ENCODE measurements at regions not wholly inside any gene's neighbourhood (a gene's known extent, or its start where the extent isn't known, plus 50 kb on each side); places are given as distances from the start of the nearest gene placed in this dataset.
"Not testable (repeated sequence)": the region's sequence is repeated elsewhere in the genome, so short reads cannot be mapped to it uniquely, and the experiment has no call there.

DNA sequence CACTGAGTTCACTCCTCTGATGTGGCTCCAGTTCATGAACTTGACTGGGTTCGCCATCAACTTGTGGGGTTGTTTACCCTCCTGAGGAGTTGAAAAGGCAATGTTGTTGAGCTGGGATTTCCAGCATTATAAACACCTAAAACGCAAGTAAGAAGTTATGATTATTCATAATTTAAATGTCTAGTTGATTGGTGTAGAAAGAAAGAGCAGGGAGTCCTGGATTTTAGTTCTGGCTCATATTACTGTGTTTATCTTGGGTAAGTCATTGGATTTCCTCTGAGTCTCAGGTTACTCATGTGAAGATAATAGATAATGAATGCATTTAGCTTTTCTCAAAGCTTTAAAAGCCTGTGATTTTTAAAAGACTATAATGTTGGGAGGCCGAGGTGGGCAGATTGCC, 438.0 kb upstream of the CDH20 start:
- DNase-seq = no peak

DNA sequence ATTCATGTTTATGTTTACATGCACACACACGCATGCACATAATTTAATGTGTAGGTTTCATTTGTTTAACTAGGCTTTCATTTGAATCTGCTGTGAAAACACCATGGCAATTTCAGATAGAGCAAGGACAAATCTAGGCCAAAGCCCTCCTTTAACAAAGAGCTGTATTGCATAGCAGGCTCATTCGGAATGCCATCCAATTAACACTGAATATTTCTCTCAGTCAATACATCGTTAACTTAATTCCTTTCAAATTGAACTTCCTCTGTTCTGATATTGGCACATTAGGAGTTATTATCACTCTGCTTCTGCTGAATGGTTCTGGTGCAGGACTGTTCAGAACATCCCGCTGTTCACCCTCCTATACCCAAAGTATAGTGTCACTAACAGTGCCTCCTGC, 435.1 kb upstream of the CDH20 start:
- no peak for DNase-seq

- DNase-seq = no peak
Measured at GRCh38 chr18:60905699-60906098, 427.5 kb upstream of the CDH20 start.

DNA sequence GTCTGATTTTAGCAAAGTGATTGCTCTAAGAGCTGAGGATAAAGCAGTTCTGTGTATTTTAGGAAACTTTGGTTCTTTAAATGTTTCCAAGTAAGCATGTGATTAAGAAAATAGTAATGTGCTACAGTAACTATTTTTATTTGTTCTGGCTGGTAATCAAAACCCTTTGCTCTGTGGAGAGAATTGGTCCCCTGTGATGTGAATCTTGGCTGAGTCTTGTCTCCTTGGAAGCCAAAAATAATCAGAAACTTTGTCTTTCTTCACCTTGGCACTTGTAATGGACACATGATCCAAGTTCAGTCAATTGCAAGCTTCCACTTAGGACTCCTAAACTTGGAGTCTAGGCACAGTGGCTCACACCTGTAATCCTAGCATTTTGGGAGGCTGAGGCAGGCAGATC, 422.7 kb upstream of the CDH20 start:
- DNase-seq = no peak

DNA sequence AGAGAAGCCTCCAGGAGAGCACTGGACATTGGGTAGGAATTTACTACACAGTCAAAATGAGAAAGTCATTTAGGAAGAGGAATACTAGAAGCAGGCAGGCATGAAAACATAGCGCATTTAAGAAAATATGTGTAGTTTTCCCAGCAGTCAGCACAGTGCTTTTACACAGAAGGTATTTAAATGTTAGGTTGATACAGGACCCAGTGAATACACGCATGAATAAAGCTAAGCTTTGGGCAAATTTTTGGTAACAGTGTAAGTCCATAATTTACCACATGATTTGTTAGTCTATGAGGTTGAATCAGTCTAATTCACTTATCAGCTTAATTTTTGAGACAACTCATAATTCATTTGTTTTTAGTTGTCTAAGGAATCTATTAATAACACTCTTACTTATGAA, 421.7 kb upstream of the CDH20 start:
- DNase-seq = no peak

DNA sequence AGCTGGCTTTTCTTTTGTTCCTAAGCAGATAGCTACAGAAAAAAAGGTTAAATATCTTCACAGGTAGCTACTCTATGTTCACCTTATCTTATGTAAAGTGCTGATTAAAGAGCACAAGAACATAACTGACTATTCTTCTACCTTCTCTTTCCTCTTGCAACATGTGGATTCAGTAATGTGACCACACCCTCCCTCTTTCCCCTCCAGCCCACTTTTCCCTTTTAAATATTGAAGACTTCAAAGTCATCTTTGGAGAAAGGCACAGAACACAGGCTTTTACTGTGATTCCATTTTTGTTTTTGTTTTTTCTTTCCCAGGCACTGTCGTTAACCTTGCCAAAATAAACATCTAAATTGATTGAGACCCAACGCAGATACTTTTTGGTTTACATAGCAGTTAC, 418.1 kb upstream of the CDH20 start:
- no peak for DNase-seq

GRCh38 chr18:60918862-60919261, 414.4 kb upstream of the CDH20 start:
- DNase-seq = not testable (repeated sequence)

DNA sequence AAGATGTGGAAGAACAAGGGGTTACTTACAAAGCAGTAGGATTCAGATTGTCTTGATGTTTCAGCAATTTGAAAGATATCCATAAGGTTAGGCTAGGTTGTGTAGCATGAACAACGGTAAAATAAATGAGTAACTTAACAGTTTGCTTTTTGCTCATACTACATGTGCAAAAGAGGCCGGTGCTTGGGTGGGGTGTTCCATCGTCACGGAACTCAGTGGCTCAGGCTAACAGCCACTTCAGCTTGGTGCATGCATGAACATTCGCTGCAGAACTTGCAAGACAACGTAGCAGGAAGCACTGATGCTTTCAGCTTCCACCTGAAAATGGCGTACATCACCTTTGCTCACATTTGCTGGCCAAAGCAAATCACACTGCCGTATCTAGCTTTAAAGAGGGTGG, 407.3 kb upstream of the CDH20 start:
- no peak for DNase-seq

DNA sequence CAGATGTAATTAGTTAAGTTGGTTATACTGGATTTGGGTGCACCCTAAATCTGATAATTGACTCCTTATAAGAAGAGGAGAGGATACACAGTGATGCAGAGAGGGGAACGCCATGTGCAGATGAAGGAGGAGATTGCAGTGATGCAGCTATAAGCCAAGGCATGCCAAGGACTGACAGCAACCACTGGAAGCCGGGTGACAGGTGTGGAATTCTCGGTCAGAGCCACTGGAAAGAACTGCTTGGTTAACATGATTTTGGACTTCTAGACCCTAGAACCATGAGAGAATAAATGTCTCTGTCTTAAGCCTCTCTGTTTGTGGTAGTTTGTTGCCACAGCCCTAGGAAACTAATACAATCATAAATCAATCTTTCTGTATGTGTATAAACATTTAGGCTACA, 403.3 kb upstream of the CDH20 start:
- DNase-seq = no peak

- DNase-seq = no peak
Measured at GRCh38 chr18:60935041-60935910, 398.0 kb upstream of the CDH20 start.

DNA sequence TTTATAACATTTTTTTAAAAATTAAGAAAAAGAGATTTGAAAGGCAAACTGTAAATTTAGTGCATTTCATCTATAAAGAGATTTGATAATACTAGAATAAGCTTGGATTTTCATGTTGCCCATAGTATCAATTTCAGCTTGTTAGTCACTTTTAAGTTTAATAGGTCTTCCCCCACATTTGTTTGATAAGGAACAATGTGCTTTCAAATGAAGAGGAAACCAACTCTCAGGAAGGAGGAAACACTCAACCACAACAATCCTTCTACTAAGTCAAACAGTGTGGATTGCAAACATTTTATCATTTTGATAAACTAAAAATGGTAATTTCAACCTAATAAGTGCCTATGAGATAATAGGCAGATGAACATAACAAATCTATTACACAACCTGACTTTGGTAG, 397.1 kb upstream of the CDH20 start:
- DNase-seq = no peak

DNA sequence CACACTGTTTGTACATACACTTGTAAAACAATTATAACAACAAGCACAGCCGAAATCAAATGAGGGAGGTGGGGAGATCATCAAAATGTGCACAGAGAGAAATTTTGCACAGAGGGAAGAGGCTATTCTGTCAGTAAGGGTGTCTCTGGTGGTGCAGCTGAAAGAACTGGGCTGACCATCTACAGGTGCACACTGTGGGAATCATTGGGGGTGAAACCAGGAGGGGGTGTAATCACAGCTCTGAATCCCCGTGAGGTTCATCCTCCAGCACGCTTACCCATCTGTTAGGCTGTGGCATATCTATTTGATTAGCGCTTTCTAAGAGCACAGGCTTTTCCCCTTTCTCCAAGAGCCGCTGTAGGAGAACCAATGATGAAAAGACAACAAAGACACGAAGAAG, 389.9 kb upstream of the CDH20 start:
- no peak for DNase-seq

GRCh38 chr18:60950634-60951033, 382.6 kb upstream of the CDH20 start:
- DNase-seq = no peak

GRCh38 chr18:60951091-60951490, 382.1 kb upstream of the CDH20 start:
- no peak for DNase-seq

DNA sequence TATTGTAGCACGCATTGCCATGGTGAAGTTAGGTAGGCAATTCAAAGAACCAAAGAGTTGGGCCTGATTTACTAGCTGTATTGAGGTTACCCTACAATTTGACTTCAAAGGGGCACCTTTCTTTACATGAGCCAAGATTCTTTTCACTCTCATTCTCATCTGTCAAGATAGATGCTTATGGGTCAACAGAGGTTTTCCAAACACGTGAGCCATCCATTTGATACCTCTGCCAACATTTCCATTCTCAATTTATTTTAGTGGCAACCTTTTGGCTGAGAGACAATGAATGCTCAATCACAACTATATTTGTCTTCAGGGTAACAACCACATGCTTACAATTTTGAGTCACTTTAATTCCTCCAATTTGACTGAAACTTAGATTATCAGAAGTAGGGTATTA, 370.6 kb upstream of the CDH20 start:
- no peak for DNase-seq

DNA sequence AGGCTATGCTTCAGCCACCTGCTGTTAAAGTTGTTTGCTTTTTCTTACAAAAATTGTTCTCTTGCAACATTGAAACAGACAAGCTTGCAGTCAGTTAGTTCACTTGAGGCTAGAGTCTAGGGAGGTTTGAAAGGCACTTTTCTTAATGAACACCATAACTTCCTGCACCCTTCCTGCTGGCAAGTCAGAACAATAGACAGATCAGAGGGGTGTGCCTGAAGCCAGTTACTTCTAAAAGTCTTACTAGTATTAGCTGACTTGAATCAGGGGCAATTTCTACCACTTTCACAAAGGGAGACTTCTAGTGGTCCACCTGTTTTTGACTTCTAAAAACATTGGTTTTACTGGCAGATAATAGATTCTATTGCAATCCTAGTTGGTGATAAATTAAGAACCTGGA, 367.4 kb upstream of the CDH20 start:
- DNase-seq = no peak

GRCh38 chr18:60966876-60967275, 366.4 kb upstream of the CDH20 start:
- DNase-seq = no peak

- DNase-seq = no peak
Measured at GRCh38 chr18:60975420-60975819, 357.8 kb upstream of the CDH20 start.

DNA sequence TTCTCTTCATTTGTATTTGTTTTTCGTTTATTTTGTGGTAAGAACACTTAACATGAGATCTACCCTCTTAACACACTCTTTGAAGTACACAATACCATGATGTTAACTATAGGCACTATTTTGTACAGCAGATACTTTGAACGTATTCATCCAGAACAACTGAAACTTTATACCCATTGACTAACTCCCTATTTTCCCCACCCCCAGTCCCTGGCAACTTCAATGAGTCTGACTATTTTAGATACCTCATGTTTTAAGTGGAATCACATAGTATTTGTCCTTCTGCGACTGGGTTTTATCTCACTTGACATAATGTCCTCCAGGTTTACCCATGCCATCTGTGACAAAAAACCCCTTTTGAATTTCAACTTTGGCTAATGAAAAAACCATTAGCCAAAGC, 356.3 kb upstream of the CDH20 start:
- no peak for DNase-seq

DNA sequence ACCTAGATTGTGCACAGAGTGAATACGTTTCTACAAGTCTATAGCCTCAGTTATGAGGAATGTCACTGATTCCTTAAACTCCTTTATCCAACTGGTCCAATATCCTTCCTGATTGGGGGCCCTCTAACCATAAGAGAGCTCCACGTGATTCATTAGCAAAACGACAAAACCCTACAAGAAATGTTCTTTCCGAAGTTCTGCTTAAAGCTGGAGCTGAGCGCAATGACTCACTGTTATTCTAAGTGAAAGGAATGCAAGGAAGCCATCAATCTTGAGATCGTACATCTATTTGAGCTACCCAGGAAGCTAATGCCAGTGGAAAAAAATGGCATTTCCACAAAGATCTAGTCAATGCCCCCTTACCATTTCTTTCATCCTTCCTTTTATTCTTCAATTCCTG, 354.9 kb upstream of the CDH20 start:
- DNase-seq = no peak

- no peak for DNase-seq
Measured at GRCh38 chr18:60980422-60981005, 352.7 kb upstream of the CDH20 start.

DNA sequence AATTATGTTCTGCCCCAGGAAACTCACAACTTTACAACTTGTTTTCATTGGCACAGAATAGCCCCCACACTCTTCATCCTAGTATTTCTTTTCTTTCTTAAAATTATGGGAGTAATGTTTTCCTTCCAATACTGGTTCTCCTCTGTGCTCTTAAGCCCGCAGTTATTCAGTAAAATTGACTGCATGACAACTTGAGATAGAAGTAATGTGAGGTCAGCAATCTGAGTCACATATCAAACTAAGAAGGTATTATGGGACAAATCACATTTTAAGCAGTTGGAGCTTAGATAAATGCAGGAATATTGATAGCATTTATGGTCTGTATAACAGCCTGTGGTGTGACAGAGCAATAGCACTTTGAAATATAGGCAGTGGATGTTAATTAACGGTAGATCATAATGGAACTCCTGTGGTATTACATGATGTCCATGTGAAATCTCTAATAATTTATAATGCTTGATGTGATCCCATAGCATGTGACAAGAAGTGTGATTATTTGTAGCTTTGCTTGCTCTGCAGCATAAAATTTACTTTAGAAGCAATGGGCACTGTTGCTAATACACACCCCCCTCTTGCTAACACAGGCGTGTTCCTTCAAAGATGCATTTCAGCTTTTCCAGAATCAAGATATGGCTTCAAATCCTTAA, 351.4 kb upstream of the CDH20 start:
- no peak for DNase-seq

GRCh38 chr18:60982329-60982695, 350.9 kb upstream of the CDH20 start:
- DNase-seq = no peak

DNA sequence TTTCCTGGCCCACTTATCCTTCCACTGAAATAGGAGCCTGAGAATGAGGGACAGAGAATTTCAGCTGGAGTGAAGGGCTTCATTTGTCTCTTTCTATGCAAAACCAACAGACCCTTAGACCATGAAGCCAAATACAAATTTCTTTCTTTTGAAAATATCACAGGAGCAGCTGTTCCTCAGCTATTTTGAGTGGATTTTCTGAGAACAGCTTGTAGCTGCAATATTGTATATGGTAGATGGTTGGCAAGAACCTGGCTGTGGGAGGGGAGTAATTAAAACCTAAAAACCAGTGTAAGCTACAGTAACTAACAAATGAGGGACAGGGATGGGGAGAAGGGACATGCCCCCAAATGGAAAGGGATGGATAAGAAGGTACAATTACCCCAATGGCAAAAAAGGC, 350.3 kb upstream of the CDH20 start:
- DNase-seq = no peak
